HL-60 (cell line): ENCODE measurements at regions not wholly inside any gene's neighbourhood (a gene's known extent, or its start where the extent isn't known, plus 50 kb on each side); places are given as distances from the start of the nearest gene placed in this dataset.

Experiments
- DNase-seq, 2 experiments: peaks; one replicate each; pipeline ENCODE4 v3.0.0-alpha.2; 2010 to 2020; ENCODE audit warnings: low read depth in 1 of 2, low spot score in 1 of 2
- H3K27ac ChIP-seq: fragments of 250-450 bp; sonication (Bioruptor Pico); replicated peaks from 2 replicates; pipeline ENCODE4 v1.5.1; 2020; ENCODE audit warnings: mild to moderate bottlenecking, moderate library complexity
- H3K27me3 ChIP-seq: fragments of 250-450 bp; sonication (Bioruptor Pico); 2 replicates; pipeline ENCODE4 v1.5.1; 2021; ENCODE audit warnings: mild to moderate bottlenecking, moderate library complexity; ENCODE audit not compliant: insufficient read depth, poor library complexity, severe bottlenecking
- H3K4me3 ChIP-seq: replicated peaks from 2 replicates; pipeline ENCODE4 v1.5.1; 2011; ENCODE audit warnings: mild to moderate bottlenecking, control low read depth, low read length; ENCODE audit not compliant: insufficient read depth
- GABPA ChIP-seq: IDR thresholded peaks from 2 replicates; pipeline ENCODE4 v1.6.1; 2012; ENCODE audit warnings: low read depth
- POLR2AphosphoS5 ChIP-seq: IDR thresholded peaks from 2 replicates; pipeline ENCODE4 v1.6.1; 2012; ENCODE audit warnings: low read depth
- SPI1 ChIP-seq: IDR thresholded peaks from 2 replicates; pipeline ENCODE4 v1.6.1; 2012; ENCODE audit warnings: low read depth, mild to moderate bottlenecking, borderline replicate concordance
- TF ChIP-seq, protein P1 (sequence below): IDR thresholded peaks from 2 replicates; pipeline ENCODE4 v1.6.1; 2012; ENCODE audit warnings: low read depth; ENCODE audit not compliant: insufficient replicate concordance
- TF ChIP-seq, protein P2 (sequence below): IDR thresholded peaks from one replicate; pipeline ENCODE4 v1.5.1; 2011; ENCODE audit warnings: low read length, control low read depth, inconsistent platforms; ENCODE audit not compliant: insufficient read depth

DNA sequence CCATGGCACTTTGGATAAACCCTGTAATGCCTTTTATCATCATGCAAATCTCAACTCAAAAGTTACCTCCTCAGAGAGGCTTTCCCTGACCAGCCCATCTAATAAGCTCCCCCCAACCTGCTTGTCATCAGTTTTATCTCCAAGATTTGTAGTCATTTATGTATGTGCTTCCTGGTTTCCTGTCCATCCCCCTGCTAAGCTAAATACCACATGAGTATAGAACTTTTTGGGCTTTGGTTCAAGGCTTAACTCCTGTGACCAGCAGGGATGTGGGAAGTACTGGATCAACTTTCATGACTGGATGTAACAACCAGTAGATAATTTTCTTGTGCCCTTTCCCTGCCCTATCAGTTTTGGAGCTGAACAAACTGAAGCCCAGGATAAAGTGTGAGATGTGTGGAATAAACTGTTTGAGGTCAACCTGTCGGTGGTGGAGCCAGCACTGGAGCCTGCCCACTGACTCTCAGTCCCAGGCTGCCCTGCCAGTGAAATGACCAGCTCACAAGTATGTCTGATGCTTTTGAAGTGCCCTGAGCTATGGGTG lies 148.6 kb downstream of the CYP26A1 start:
- no peak overlapping the region for H3K27ac ChIP-seq
- TF ChIP-seq POLR2AphosphoS5: no peak
- no peak for TF ChIP-seq SPI1
- no peak for TF ChIP-seq GABPA
- TF ChIP-seq, protein P1, sequence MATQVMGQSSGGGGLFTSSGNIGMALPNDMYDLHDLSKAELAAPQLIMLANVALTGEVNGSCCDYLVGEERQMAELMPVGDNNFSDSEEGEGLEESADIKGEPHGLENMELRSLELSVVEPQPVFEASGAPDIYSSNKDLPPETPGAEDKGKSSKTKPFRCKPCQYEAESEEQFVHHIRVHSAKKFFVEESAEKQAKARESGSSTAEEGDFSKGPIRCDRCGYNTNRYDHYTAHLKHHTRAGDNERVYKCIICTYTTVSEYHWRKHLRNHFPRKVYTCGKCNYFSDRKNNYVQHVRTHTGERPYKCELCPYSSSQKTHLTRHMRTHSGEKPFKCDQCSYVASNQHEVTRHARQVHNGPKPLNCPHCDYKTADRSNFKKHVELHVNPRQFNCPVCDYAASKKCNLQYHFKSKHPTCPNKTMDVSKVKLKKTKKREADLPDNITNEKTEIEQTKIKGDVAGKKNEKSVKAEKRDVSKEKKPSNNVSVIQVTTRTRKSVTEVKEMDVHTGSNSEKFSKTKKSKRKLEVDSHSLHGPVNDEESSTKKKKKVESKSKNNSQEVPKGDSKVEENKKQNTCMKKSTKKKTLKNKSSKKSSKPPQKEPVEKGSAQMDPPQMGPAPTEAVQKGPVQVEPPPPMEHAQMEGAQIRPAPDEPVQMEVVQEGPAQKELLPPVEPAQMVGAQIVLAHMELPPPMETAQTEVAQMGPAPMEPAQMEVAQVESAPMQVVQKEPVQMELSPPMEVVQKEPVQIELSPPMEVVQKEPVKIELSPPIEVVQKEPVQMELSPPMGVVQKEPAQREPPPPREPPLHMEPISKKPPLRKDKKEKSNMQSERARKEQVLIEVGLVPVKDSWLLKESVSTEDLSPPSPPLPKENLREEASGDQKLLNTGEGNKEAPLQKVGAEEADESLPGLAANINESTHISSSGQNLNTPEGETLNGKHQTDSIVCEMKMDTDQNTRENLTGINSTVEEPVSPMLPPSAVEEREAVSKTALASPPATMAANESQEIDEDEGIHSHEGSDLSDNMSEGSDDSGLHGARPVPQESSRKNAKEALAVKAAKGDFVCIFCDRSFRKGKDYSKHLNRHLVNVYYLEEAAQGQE: no peak
- TF ChIP-seq, protein P2, sequence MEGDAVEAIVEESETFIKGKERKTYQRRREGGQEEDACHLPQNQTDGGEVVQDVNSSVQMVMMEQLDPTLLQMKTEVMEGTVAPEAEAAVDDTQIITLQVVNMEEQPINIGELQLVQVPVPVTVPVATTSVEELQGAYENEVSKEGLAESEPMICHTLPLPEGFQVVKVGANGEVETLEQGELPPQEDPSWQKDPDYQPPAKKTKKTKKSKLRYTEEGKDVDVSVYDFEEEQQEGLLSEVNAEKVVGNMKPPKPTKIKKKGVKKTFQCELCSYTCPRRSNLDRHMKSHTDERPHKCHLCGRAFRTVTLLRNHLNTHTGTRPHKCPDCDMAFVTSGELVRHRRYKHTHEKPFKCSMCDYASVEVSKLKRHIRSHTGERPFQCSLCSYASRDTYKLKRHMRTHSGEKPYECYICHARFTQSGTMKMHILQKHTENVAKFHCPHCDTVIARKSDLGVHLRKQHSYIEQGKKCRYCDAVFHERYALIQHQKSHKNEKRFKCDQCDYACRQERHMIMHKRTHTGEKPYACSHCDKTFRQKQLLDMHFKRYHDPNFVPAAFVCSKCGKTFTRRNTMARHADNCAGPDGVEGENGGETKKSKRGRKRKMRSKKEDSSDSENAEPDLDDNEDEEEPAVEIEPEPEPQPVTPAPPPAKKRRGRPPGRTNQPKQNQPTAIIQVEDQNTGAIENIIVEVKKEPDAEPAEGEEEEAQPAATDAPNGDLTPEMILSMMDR: no peak
- no peak for DNase-seq
- no peak overlapping the region for H3K4me3 ChIP-seq
- H3K27me3 ChIP-seq: peaks cover 2% of the 10 kb centered on the region

- Histone ChIP-seq H3K27me3 (peaks cover 2% of the 10 kb centered on the region), H3K27ac (no peak overlapping the region), H3K4me3 (no peak overlapping the region)
- DNase-seq: no peak
- TF ChIP-seq POLR2AphosphoS5: no peak
- no peak for TF ChIP-seq SPI1
- no peak for TF ChIP-seq GABPA
- TF ChIP-seq, protein P2: no peak
These were observed 149.2 kb downstream of the CYP26A1 start for GRCh38 chr10:93222876-93223275.

- no peak overlapping the region for H3K27ac ChIP-seq
- H3K27me3 ChIP-seq: peaks cover 2% of the 10 kb centered on the region
- no peak overlapping the region for H3K4me3 ChIP-seq
- DNase-seq: no peak
- TF ChIP-seq SPI1 (no peak), GABPA (no peak), POLR2AphosphoS5 (no peak)
- TF ChIP-seq, protein P1: no peak
- TF ChIP-seq, protein P2: no peak
These were observed 149.6 kb downstream of the CYP26A1 start for GRCh38 chr10:93223336-93223735.
